Astrocyte of the spinal cord (primary cell): ENCODE measurements at regions not wholly inside any gene's neighbourhood (a gene's known extent, or its start where the extent isn't known, plus 50 kb on each side); places are given as distances from the start of the nearest gene placed in this dataset.

ENCODE experiments used
- DNase-seq: peaks from one replicate; pipeline ENCODE4 v3.0.0; 2011; ENCODE audit warnings: low read depth, low spot score
- H3K4me3 ChIP-seq: 2 replicates; pipeline ENCODE4 v1.5.1; 2011; ENCODE audit warnings: low read depth, mild to moderate bottlenecking, low read length, moderate library complexity
- CTCF ChIP-seq: IDR thresholded peaks from 2 replicates; pipeline ENCODE4 v1.5.1; 2012; ENCODE audit warnings: low read depth, mild to moderate bottlenecking, low read length, inconsistent platforms
- in situ Hi-C: cut with HindIII; loops from 2 replicates; pipeline ENCODE4 v1.10.0; 2017; ENCODE audit warnings: low sequenced_read_pairs

- TF ChIP-seq CTCF = no peak
- DNase-seq = no peak
- in situ Hi-C loops = no loop called here
- no peak overlapping the region for H3K4me3 ChIP-seq
These were observed 353.6 kb downstream of the PTEN start for GRCh38 chr10:88216976-88217375.

GRCh38 chr10:88218362-88218761 lies 354.9 kb downstream of the PTEN start:
- no peak overlapping the region for H3K4me3 ChIP-seq
- DNase-seq = no peak
- no peak for TF ChIP-seq CTCF
- in situ Hi-C loops = no loop called here

- H3K4me3 ChIP-seq = no peak overlapping the region
- no peak for DNase-seq
- TF ChIP-seq CTCF = no peak
- in situ Hi-C loops = no loop called here
These were observed 356.3 kb downstream of the PTEN start for GRCh38 chr10:88219753-88220152.

- no peak overlapping the region for H3K4me3 ChIP-seq
- no peak for TF ChIP-seq CTCF
- DNase-seq = no peak
- in situ Hi-C loops = no loop called here
These were observed 357.9 kb downstream of the PTEN start for GRCh38 chr10:88221010-88221973.

GRCh38 chr10:88222881-88223280 lies 359.5 kb downstream of the PTEN start:
- no peak for DNase-seq
- no peak overlapping the region for H3K4me3 ChIP-seq
- in situ Hi-C loops = no loop called here
- no peak for TF ChIP-seq CTCF
